B cell (primary cell): ENCODE measurements at regions not wholly inside any gene's neighbourhood (a gene's known extent, or its start where the extent isn't known, plus 50 kb on each side); places are given as distances from the start of the nearest gene placed in this dataset.
"Not testable (repeated sequence)": the region's sequence is repeated elsewhere in the genome, so short reads cannot be mapped to it uniquely, and the experiment has no call there.

Experiments used
- ATAC-seq: fragments of 200-7000 bp; cut with Tn5 transposase; one replicate; pipeline ENCODE4 v1.10.0; 2021; ENCODE audit warnings: low read depth, mild to moderate bottlenecking, moderate number of reproducible peaks, moderate library complexity
- CTCF ChIA-PET: fragments of 350-600 bp; sonication (Branson Sonifier 250); formaldehyde crosslinking; loops from one replicate; lab custom pipeline; 2021; ENCODE audit warnings: antibody characterized with exemption, inconsistent platforms; lab: Charles Lee
- POLR2A ChIA-PET: fragments of 350-600 bp; sonication (Branson Sonifier 250); formaldehyde crosslinking; loops from one replicate; lab custom pipeline; 2021; ENCODE audit warnings: antibody characterized with exemption; lab: Charles Lee
- DNase-seq: peaks from one replicate; pipeline ENCODE4 v3.0.0; 2013
- H2AFZ ChIP-seq: 2 replicates; pipeline ENCODE4 v1.6.1; 2012; ENCODE audit warnings: mild to moderate bottlenecking, low read depth, low read length; ENCODE audit not compliant: insufficient read depth, poor library complexity, severe bottlenecking
- H3K27ac ChIP-seq, 2 donors: 1 replicate in 1 of 2; 2 replicates in 1 of 2; pipeline ENCODE4 v1.5.1; 2012 to 2013; ENCODE audit warnings: low read length in 2 of 2, mild to moderate bottlenecking in 2 of 2, moderate library complexity in 1 of 2
- H3K27me3 ChIP-seq, 4 experiments: fragments of 200-600 bp in 1 of 4; sonication (generic) in 1 of 4; replicated peaks in 1 of 4; 1 replicate in 2 of 4; 2 replicates in 2 of 4; pipeline versions ENCODE4 v1.6.1 to v1.7.0; 2013 to 2016; ENCODE audit warnings: low read length in 3 of 4, mild to moderate bottlenecking in 2 of 4, mixed read lengths in 1 of 4, moderate library complexity in 1 of 4; ENCODE audit not compliant: insufficient read depth in 4 of 4, control insufficient read depth in 3 of 4; ENCODE audit errors: control extremely low read depth in 1 of 4
- H3K36me3 ChIP-seq, 2 experiments: replicated peaks in 1 of 2; 1 replicate in 1 of 2; 2 replicates in 1 of 2; pipeline versions ENCODE4 v1.6.1 to v1.7.1; 2013; ENCODE audit warnings: low read length in 1 of 2; ENCODE audit not compliant: insufficient read depth in 2 of 2, control insufficient read depth in 1 of 2; ENCODE audit errors: control extremely low read depth in 1 of 2, extremely low read depth in 1 of 2
- H3K4me1 ChIP-seq, 2 donors: fragments of 200-600 bp in 1 of 2; sonication (generic) in 1 of 2; 1 replicate in 1 of 2; 2 replicates in 1 of 2; pipeline versions ENCODE4 v1.5.1 to v1.6.1; 2013 to 2017; ENCODE audit warnings: low read length in 2 of 2; ENCODE audit not compliant: control insufficient read depth in 2 of 2, insufficient read depth in 2 of 2
- H3K4me2 ChIP-seq: replicated peaks from 2 replicates; pipeline ENCODE3; 2012; ENCODE audit warnings: mild to moderate bottlenecking, low read depth, low read length; ENCODE audit not compliant: poor library complexity, severe bottlenecking
- H3K4me3 ChIP-seq, 5 experiments: fragments of 200-600 bp in 1 of 5; sonication (generic) in 1 of 5; 1 replicate in 3 of 5; 2 replicates in 2 of 5; pipeline versions ENCODE4 v1.5.1 to v1.7.0; 2011 to 2016; ENCODE audit warnings: low read length in 4 of 5, mild to moderate bottlenecking in 4 of 5, low read depth in 2 of 5, control low read depth in 1 of 5, moderate library complexity in 1 of 5; ENCODE audit not compliant: insufficient read depth in 1 of 5; ENCODE audit errors: control extremely low read depth in 1 of 5, extremely low read depth in 1 of 5
- H3K79me2 ChIP-seq: fragments of 200-600 bp; sonication (generic); one replicate; pipeline ENCODE4 v1.6.0; 2016; ENCODE audit warnings: low read length; ENCODE audit not compliant: control insufficient read depth, insufficient read depth
- H3K9ac ChIP-seq: fragments of 200-600 bp; sonication (generic); 2 replicates; pipeline ENCODE4 v1.6.1; 2017; ENCODE audit warnings: mild to moderate bottlenecking, low read length, moderate library complexity
- H3K9me3 ChIP-seq, 3 donors: one replicate each; pipeline versions ENCODE4 v1.6.1 to v1.7.1; 2013; ENCODE audit warnings: low read length in 2 of 3; ENCODE audit not compliant: control insufficient read depth in 2 of 3, insufficient read depth in 1 of 3; ENCODE audit errors: control extremely low read depth in 1 of 3
- H4K20me1 ChIP-seq: 2 replicates; pipeline ENCODE4 v1.6.0; 2012; ENCODE audit warnings: mild to moderate bottlenecking, low read length; ENCODE audit not compliant: insufficient read depth, control insufficient read depth, poor library complexity, severe bottlenecking
- H3K27ac Mint-ChIP-seq: one replicate; pipeline ENCODE4 v1.8.0; 2021; ENCODE audit warnings: mixed read lengths
- H3K27me3 Mint-ChIP-seq: one replicate; pipeline ENCODE4 v1.8.0; 2021; ENCODE audit warnings: mixed read lengths
- H3K4me1 Mint-ChIP-seq: one replicate; pipeline ENCODE4 v1.8.0; 2021; ENCODE audit warnings: mixed read lengths
- H3K4me3 Mint-ChIP-seq: one replicate; pipeline ENCODE4 v1.8.0; 2021; ENCODE audit warnings: mixed read lengths
- H3K9me3 Mint-ChIP-seq: one replicate; pipeline ENCODE4 v1.8.0; 2022; ENCODE audit warnings: mixed read lengths; ENCODE audit not compliant: insufficient read depth
- EZH2 ChIP-seq: IDR thresholded peaks from 2 replicates; pipeline ENCODE4 v1.6.1; 2012; ENCODE audit warnings: borderline replicate concordance, low read depth, mild to moderate bottlenecking, moderate library complexity, low read length; ENCODE audit not compliant: insufficient read depth, poor library complexity, severe bottlenecking
- WGBS: methylation state at CpG from one replicate; pipeline ENCODE4 v1.1.5; 2013; ENCODE audit warnings: missing lambda C conversion rate; ENCODE audit not compliant: insufficient coverage; 5-methylcytosine and 5-hydroxymethylcytosine counted together
- intact Hi-C: fragments of 100-400 bp; cut with micrococcal nuclease; formaldehyde crosslinking; loops from one replicate; pipeline ENCODE4 v1.10.0; 2022
- TF ChIP-seq, protein P1 (sequence below): fragments of 200-600 bp; IDR thresholded peaks from one replicate; pipeline ENCODE4 v1.8.0; 2022; ENCODE audit warnings: antibody characterized with exemption, mild to moderate bottlenecking

DNA sequence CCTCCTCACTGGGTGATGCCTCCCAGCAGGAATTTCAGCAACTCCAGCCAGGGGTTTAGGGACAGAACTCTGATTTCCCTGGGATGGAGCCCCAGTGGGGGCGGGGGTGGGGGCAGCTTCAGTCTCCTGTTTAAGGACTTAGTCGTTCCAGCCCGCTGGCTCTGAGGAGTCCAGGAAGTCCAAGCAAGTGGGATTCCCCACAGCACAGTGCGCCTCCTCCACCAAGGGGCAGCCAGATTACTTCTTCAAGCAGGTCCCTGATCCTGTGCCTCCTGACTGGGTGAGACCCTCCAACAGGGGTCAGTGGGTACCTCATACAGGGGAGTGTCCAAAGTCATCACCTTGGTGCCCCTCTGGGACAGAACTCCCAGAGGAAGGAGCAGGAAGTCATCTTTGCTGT lies 1438.4 kb upstream of the B3GALT2 start:
- CTCF ChIA-PET: no interaction called here
- ATAC-seq: no peak
- H3K4me1 Mint-ChIP-seq: no peaks in the 10 kb centered on the region

DNA sequence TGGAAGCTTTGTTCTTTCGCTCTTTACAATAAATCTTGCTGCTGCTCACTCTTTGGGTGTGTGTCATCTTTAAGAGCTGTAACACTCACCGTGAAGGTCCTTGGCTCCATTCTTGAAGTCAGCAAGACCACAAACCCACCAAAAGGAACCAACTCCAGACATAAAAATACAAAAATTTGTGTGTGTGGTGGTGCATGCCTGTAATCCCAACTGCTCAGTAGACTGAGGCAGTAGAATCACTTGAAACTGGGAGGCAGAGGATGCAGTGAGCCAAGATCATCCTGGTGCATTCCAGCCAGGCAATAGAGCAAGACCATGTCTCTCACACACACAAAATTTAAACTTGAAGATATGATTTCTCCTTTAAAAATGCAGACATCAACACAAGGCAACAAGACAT lies 1431.7 kb upstream of the B3GALT2 start:
- no peak overlapping the region for H3K9ac ChIP-seq
- no peaks in the 10 kb centered on the region for H3K27me3 ChIP-seq
- H3K4me1 ChIP-seq: no peaks in the 10 kb centered on the region
- Mint-ChIP-seq H3K4me3 (no peak overlapping the region), H3K9me3 (no peaks in the 10 kb centered on the region), H3K27me3 (no peaks in the 10 kb centered on the region), H3K27ac (no peak overlapping the region), H3K4me1 (no peaks in the 10 kb centered on the region)
- WGBS: 80% methylated on average over 1 of the region's 2 CpGs
- no peak for DNase-seq
- no peak overlapping the region for H3K4me3 ChIP-seq
- ChIA-PET POLR2A (no interaction called here), CTCF (no interaction called here)
- TF ChIP-seq, protein P1, sequence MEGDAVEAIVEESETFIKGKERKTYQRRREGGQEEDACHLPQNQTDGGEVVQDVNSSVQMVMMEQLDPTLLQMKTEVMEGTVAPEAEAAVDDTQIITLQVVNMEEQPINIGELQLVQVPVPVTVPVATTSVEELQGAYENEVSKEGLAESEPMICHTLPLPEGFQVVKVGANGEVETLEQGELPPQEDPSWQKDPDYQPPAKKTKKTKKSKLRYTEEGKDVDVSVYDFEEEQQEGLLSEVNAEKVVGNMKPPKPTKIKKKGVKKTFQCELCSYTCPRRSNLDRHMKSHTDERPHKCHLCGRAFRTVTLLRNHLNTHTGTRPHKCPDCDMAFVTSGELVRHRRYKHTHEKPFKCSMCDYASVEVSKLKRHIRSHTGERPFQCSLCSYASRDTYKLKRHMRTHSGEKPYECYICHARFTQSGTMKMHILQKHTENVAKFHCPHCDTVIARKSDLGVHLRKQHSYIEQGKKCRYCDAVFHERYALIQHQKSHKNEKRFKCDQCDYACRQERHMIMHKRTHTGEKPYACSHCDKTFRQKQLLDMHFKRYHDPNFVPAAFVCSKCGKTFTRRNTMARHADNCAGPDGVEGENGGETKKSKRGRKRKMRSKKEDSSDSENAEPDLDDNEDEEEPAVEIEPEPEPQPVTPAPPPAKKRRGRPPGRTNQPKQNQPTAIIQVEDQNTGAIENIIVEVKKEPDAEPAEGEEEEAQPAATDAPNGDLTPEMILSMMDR: no peak
- no peak for TF ChIP-seq EZH2
- no peak overlapping the region for H2AFZ ChIP-seq
- H3K79me2 ChIP-seq: no peaks in the 10 kb centered on the region
- no peak overlapping the region for H3K4me2 ChIP-seq
- no peak overlapping the region for H3K27ac ChIP-seq
- no peak for ATAC-seq
- no peaks in the 10 kb centered on the region for H4K20me1 ChIP-seq
- H3K9me3 ChIP-seq: no peaks in the 10 kb centered on the region
- intact Hi-C loops: no loop called here
- no peaks in the 10 kb centered on the region for H3K36me3 ChIP-seq

More for the DNA sequence above, 1438.4 kb upstream of the B3GALT2 start:
- POLR2A ChIA-PET: no interaction called here
- Histone ChIP-seq H3K4me3 (no peak overlapping the region), H2AFZ (no peak overlapping the region), H3K4me2 (no peak overlapping the region), H3K27me3 (no peaks in the 10 kb centered on the region), H3K9ac (no peak overlapping the region), H3K79me2 (no peaks in the 10 kb centered on the region), H3K27ac (no peak overlapping the region), H3K36me3 (no peaks in the 10 kb centered on the region), H4K20me1 (no peaks in the 10 kb centered on the region), H3K9me3 (no peaks in the 10 kb centered on the region), H3K4me1 (no peaks in the 10 kb centered on the region)
- Mint-ChIP-seq H3K4me3 (no peak overlapping the region), H3K27ac (no peak overlapping the region), H3K9me3 (peaks cover 3% of the 10 kb centered on the region), H3K27me3 (no peaks in the 10 kb centered on the region)
- intact Hi-C loops: no loop called here
- TF ChIP-seq, protein P1: no peak
- TF ChIP-seq EZH2: no peak
- DNase-seq: no peak
- WGBS: 98% methylated on average over 4 of the region's 4 CpGs

DNA sequence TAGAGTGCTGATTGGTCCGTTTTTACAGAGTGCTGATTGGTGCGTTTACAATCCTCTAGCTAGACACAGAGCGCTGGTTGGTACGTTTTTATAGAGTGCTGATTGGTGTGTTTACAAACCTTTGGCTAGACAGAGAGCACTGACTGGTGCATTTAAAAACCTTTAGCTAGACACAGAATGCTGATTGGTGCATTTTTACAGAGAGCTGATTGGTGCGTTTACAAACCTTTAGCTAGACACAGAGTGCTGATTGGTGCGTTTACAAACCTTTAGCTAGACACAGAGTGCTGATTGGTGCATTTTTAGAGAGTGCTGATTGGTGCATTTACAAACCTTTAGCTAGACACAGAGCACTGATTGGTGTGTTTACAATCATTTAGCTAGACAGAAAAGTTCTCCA lies 1430.9 kb upstream of the B3GALT2 start:
- 95% methylated on average over 2 of the region's 6 CpGs for WGBS
- H4K20me1 ChIP-seq, intact Hi-C loops, H3K9me3 ChIP-seq, H3K27me3 ChIP-seq, H3K4me3 ChIP-seq, H3K27ac Mint-ChIP-seq, H3K9ac ChIP-seq, H3K4me1 ChIP-seq, H3K4me3 Mint-ChIP-seq, H2AFZ ChIP-seq, H3K4me1 Mint-ChIP-seq, CTCF ChIA-PET, H3K4me2 ChIP-seq, POLR2A ChIA-PET, ATAC-seq, H3K27me3 Mint-ChIP-seq, H3K27ac ChIP-seq, H3K79me2 ChIP-seq, H3K36me3 ChIP-seq, H3K9me3 Mint-ChIP-seq, DNase-seq: not testable (repeated sequence)
